Stimulated activated CD4-positive, alpha-beta T cell treated with anti-CD3 and anti-CD28 coated beads, Interleukin-15, amount 100 ng/mL, for 1 hour (primary cell): ENCODE measurements at regions not wholly inside any gene's neighbourhood (a gene's known extent, or its start where the extent isn't known, plus 50 kb on each side); places are given as distances from the start of the nearest gene placed in this dataset.

Experiments used
- DNase-seq, 2 donors: peaks; one replicate each; pipeline ENCODE4 v3.0.0-alpha.2; 2020; ENCODE audit warnings: low read depth in 1 of 2, low spot score in 1 of 2

DNA sequence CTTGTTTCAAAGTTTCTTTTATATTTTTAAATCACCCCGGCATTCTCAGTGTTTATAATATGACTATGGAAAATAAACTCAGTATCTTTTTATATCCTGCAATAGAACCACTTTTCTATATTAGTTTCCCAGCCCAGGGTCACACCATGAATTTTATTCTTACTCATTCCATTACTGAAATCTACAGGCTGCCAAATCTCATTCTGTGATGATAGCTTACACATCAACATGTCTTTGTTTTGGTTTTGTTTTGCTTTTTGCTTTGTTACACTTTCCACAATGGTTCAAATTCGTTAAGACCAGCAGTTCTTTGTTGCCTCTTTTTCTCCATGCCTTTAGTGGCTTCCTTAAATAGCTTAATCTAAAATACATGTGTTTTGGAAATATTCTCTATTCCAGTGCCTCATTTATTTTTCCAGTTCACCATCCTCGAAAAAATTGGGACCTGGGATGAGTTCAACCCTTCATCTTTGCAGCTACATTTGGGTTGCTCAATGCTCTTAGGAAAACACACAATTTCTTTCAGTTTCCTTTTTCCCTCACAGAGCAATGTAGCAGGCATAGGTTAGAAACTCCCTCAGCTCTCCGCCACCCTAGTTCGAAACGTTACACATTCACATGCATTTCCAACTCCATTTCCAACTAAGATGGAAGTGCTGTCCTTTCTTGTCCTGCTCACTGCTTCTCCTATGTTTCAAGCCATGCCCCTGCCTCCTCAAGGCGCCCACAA, 1146.3 kb downstream of the MAT2B start:
- no peak for DNase-seq

DNA sequence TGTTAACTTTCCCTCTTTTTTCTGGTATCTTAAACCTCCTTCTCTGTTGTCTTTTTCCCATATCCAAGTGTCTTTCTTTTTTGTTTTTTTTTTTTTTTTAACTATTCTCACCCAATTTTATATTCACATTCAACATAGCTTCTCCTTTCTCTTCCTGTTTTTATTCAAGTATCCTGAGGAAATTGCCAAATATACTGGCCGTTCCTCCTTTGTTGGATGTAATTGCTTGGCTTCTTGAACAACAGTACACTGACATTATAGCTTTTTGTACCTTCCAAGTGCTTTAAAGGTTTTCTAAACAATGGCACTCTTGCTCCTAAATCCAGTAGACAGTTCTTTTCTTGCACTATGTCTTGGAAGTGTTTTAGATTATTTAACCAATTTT, 1146.8 kb downstream of the MAT2B start:
- DNase-seq, result no peak

DNA sequence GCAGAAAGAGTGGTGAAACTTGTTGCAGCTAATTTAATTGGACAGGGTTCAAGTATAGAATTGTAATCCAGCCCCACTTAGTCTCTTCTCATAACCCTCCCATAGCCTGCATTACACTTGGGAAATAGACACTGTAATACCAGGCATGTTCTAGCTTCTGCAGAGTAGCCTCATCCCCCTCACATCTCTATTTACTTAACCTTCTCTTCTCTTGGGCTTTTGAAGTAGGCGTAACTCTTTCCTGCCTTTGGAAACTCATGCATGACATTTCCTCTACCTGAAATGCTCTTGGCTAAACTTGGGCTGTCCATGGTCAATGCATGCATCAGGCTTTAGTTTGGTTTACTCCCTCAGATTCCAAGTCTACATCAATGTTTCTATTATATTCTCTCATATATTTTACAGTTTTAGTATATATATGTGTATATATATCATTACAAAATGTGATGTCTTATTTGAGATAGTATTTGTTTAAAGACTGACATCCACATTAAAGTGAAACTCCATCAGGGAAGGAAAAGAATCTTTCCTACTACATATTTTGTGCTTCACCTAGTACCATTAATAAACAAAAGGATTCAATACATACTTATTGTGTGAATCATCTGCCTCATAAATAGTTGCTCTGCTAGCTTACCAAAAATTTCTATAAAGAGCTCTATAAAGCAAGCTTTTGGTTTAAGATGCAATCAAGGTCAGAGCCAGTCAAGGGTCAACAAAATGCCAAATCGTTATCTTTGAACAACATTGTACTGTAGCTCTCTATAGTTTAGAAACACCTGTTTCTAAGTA, 1158.0 kb downstream of the MAT2B start:
- DNase-seq, result no peak

DNA sequence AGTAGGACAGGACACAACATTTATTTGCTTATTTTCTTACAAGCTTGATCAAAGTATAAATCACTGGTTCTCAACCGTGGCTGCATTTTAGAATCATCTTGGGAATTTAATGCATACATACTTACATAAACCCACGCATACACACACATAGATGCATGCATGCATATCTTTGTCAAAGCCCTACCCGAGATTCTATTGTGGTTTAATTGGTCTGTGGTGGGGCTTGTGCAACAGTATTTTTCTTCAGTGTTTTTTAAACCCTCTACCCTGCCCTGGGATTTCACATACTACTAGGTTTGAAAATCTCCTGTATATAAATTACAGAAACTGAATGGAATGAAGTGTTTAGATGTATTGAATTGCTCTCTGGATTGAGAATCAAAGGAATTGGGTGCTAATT, 1166.2 kb downstream of the MAT2B start:
- DNase-seq, result no peak

DNA sequence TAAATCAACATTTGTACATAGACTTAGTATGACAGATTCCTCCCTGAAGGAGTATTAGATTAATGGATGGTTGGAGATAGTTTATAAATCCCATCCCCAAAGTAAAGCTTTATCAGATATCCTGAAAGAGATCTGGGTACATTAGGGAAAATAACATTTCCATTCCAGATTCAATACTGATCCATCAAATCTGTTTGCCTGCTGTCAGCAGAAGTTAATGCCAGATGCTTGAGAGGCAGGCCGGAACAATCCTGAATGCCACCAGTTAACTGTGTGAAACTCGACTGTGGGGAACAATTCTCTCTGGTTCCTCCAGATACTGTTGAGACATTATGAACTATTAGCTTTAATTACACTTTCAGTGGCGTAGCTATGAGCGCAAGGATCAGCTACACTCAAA, 1166.8 kb downstream of the MAT2B start:
- no peak for DNase-seq

DNA sequence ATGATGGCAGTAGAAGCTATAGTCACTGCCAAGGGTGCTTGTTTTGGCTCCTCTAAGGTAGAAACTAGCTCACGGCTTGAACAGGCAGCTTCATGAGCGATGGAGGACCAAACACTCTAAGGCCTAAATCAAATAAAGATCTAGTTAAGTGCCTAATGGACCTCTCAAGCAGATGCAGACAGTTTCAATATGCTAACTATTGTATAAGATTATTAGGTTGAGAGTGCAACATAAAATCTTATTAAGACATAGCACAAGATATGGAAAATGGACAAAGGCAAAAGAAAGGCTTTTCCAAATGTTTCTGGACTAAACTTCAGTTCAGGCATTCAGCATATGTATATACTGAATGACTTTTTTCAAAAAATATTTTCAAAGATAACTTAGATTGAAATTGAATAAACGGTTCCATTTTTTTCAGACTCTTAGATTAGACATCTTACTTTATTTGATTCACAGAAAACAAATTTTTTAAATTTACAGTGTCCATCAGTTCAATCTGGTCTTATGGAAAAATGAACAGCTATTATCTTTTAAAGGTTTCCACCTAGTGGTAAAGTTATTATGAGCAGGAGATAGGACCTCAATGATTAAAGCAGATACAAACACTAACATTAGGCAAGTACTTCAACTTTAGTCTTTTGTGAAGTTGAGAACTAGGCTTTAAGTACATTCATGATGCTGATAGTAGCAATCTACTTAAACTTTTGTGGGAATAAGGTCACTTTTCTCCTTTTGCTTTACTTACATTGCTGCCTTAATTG, 1167.7 kb downstream of the MAT2B start:
- no peak for DNase-seq

DNA sequence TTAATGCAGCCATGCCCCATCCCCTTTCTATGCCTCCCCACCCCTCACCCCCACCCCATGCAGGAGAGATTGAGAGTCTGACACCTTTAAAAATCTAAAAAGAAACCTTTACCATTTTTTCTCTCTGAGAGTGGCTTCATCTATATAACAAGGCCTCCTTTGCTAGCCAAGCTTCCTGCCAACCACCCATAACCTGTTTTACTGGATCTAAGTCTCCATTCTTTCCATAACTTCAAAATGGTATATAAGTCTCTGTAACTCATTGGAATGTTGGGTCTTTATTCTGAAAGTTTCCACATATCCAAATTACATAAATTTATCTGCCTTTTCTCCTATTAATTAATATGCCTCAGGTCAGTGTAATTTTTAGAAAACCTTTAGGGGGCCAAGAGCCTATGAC, 1174.0 kb downstream of the MAT2B start:
- DNase-seq, result no peak

DNA sequence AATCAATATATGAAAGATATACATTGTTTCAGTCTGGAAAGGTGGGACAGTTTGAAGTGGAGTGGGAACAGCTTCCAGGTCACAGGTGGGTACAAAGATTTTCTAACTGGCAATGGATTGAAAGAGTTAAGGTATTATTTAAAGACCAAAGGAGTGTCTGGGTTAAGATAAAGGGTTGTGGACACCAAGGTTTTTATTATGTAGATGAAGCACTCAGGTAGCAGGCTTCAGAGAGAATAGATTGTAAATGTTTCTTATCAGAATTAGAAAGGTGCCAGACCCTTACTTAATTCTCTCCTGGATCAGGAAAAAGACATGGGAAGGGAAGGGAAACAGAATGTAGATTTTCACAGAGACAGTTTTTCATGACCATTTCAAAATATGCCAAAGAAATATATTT, 1174.8 kb downstream of the MAT2B start:
- no peak for DNase-seq

DNA sequence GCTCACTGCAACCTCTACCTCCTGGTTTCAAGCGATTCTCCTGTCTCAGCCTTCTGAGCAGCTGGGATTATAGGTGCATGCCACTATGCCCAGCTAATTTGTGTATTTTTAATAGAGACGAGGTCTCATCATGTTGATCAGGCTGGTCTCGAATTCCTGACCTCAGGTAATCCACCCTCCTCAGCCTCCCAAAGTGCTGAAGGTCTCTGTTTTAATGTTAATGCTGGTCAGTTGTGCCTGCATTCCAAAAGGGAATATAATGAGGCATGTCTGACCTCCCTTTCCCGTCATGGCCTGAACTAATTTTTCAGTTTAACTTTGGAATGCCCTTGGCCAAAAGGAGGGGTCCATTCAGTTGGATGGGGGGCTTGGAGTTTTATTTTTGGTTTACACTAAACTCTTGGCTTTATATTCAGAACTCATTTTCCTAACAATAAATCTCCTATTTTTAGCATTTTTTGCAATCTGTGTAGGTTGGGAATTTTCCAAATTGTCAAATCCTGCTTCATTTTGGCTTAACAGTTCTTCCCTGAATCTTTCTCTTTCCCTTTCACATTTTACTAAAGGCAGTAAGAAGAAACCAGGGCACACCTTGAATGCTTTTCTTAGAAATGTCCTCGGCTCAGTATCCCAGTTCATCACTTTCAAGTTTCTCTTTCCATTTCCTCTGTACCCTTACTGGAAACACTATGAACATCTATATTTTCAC, 1175.5 kb downstream of the MAT2B start:
- DNase-seq, result no peak

DNA sequence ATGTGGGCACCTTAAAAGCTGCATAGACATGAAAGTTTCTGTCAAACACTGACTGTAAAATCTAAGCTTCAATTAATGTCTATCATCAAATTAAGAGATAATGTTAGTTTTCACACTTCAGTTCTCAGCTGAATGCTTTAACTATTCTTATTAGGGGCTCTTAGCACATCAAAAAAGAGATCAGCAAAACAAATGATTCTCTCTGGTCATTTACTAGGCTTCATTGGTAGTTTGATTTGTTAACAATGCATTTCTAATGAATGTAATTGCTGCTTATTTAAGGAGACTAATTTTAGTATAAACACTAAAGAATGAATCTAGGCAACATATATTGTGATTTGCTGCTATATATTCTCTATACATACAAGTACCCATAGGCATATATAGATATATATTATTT, 1182.0 kb downstream of the MAT2B start:
- no peak for DNase-seq

DNA sequence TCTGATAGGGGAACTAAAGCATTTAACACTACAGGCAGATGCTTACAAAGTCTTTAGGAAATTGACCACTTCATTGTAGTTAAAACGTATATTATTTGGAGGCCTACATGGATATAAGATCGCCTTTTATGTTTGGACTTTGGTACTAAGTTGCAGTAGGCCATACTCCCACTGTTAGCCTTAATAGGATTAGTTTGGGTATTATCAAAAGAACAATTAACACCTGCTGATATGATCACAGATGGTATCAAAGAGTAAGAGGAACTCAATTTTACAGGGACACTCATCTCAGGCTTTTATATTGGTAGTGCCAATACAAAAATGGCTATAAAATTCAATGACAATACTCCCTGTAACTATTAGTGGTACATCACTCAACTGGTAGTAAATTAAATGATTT, 1183.0 kb downstream of the MAT2B start:
- no peak for DNase-seq

DNA sequence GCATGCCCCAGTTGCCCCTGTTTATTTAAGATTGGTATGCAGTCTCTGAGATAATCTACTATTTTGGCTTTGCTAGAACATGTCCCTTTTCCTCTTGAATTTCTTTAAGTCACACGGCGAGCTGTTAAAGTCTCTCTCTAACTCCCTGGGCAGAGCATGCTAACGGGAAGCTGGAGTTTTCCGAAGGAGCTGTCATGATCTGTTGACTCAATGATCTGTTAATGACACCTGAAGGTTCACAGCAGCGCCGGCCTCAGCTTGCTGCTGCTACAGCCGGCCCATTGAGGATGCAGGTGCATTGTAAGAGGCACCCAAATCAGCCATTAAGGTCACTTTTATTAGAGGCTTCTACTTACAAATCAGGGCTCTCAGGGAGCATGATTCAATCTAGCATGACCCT, 1203.4 kb downstream of the MAT2B start:
- no peak for DNase-seq

DNA sequence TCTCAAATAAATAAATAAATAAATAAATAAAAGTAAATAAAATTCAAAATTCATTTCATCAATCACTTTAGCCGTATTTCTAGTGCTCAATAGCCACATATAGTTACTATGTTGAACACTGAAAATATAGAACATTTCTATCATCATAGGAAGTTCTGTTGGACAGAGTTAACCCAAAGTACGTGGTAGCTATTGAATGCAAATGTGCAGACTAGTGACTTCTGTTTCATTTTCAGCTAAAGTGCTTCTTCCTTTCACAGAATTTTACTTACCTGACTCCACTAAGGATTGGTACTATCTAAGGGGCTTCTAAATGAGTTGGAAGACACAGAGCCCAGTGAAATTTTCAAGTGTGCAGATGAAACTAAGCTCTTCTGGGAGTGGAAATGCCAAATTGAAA, 1208.3 kb downstream of the MAT2B start:
- no peak for DNase-seq

DNA sequence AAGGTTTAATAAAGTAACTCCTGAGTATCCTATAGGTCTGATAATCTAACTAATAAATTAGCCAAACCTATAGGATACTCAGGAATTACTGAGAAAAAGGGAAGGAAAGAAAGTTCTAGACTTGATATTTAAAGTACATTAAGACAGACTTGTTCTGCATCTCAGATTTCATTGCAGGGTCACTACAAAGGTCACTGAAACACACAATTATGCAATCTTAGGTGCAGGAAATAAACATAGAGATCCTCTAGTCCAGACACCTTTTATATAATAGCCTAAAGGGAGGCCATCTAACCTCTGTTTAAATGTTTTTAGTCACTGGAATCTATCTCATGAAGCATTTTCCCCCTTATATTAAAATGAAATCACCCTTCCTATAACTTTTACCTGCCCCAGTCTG, 1215.7 kb downstream of the MAT2B start:
- DNase-seq, result no peak

DNA sequence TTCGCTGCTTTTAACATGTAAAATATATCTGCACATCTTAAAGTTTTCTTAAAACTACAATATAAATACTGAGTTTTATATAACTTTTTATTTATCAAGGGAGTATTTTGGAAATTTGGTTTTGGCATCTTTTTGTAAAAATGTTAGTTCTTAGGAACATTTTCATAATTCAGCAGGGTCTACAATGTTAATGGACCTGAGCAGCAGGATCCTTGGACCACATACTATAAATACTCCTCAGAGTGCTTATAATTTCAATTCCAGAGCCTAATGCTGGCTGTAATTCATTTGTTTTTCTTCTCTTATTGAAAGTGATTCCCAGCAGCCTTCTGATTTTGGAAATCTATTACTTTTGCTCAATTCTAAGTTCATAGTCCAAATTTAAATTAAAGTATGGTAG, 1216.2 kb downstream of the MAT2B start:
- DNase-seq, result no peak

DNA sequence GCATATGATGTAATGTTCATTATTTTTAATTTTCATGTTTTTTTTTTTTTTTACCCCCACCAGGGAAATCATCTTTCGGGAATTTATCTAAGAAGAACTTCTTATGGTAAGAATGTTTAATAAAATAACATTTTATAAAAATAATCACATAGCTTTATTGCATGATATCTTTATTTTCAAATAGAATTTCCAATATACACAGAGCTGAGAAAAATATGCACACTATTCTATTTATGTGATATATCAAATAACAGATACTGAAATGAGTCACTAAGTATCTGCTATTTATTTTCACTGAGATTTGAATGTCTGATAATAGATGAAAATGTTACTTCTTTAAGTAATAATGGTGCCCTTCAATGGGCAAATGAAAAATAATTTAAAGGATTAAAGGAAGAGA, 1217.3 kb downstream of the MAT2B start:
- no peak for DNase-seq

DNA sequence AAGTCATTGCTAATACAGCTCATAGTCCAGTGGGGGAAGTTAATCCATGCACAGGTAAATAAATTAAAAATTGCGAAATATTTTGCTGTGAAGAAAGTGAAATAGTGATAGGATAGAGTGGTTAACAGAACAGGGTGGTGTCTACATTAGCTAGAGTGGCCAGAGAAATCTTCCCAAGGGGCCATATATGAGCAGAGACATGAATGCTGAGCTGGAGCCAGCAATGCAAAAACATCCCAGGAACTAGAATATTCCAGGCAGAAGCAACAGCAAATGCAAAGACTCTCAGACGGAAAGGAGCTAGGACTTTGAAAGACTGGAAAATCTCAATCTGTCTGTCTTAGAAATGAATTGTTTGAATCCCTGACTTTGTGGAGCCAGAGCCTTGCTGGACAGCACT, 1221.6 kb downstream of the MAT2B start:
- DNase-seq, result no peak

DNA sequence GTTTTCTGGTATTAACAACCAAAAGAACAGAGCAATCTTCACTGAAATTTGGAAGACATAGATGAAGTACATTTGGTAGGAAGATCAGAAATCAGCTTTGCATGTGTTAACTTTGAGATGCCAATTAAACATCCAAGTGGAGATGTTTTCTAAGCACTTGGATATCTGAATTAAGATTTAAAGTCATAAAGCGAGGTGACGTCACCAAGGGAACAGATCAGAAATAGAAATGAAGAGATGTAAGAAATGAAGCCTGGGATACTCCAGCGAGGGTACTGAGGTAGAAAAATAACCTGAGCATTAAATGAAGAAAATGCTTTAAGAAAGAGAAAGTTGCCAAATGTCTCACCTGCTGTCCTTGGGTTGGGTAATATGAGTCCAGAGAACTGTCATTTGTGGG, 1223.3 kb downstream of the MAT2B start:
- DNase-seq, result no peak

DNA sequence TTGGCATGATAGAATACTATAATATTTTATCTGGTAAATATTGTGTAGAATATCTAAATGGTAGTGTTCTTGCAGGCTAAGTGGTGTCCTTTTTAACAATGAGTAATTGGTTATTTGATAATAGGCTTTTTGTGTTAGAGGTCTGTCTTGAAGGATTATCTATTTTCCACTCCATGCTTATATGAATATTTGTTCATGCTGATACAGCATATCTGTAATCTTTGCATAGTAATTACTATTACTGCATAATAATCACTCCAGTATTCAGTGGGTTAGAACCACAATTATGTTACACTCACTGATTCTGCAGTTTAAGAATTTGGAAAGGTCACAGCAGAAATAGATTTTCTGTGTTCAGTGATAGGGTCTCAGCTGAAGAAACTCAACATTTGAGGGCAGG, 1229.9 kb downstream of the MAT2B start:
- DNase-seq, result no peak

DNA sequence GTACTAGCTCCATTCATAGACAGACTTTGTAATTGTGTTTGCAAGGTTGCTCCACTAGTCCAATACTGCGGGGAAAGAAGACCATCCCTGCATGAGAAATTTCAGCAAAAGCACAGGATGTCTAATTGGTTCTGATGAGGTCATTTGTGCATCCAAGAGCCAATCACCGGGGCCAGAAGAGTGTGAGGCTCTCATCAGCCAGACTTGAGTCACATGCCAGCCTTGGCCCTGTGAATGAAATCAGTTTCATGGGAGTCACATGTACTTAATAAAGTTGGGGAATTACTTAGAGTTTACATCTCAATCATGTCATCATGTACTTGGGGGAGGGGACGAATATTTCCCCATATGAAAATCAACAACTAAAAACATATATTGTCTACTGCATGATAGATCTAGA, 1236.0 kb downstream of the MAT2B start:
- DNase-seq, result no peak

DNA sequence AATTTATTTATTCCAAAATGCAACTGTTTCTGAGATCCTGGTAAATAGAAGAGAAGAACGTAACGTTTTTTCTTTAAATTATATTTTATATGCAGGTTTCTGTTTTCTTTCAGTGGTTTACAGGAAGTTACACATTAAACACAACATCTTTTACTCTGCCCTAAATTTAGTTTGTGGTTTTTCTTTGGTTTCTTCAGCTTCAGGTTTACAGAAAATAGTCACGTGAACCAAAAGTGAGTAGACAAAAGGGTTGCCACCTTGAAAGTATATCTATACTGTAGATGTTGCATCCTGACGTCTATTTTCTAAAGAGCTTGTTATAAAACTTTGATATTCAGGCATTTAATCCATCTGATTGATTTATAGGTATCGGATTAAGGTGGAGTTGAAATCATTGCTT, 1236.6 kb downstream of the MAT2B start:
- DNase-seq, result no peak

DNA sequence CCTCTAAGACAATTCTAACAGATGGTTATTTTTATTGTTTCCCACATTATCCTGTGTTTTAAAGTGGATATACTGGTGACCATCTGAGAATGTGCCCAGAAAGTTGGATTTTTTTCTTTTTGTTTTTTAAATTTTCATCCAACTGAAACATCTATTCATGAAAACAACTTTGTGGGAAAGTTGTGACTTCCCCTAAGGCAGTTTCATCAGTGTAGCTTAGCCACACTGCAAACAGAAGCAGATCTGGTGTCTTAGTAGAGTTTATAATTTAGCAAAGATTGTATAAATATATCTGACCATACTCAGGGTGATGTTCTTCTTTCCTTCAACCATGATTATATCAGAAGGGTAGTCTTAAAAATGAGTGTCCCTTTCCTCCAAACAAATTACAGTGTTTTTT, 1241.3 kb downstream of the MAT2B start:
- no peak for DNase-seq
